CD1c-positive myeloid dendritic cell (primary cell): ENCODE measurements at regions not wholly inside any gene's neighbourhood (a gene's known extent, or its start where the extent isn't known, plus 50 kb on each side); places are given as distances from the start of the nearest gene placed in this dataset.
"Not testable (repeated sequence)": the region's sequence is repeated elsewhere in the genome, so short reads cannot be mapped to it uniquely, and the experiment has no call there.

Experiments used
- DNase-seq: peaks from one replicate; pipeline ENCODE4 v3.0.0-alpha.2; 2016; ENCODE audit errors: extremely low spot score

- no peak for DNase-seq
Observed at GRCh38 chr2:185502351-185502750, 236.3 kb upstream of the FSIP2 start.

- no peak for DNase-seq
Observed at GRCh38 chr2:185507719-185508118, 230.9 kb upstream of the FSIP2 start.

GRCh38 chr2:185510060-185510459 lies 228.5 kb upstream of the FSIP2 start:
- no peak for DNase-seq

GRCh38 chr2:185511925-185512324 lies 226.7 kb upstream of the FSIP2 start:
- DNase-seq, result no peak

- DNase-seq, result no peak
Observed at GRCh38 chr2:185522472-185522871, 216.1 kb upstream of the FSIP2 start.

GRCh38 chr2:185524242-185524641 lies 214.4 kb upstream of the FSIP2 start:
- not testable (repeated sequence) for DNase-seq

- DNase-seq, result no peak
Observed at GRCh38 chr2:185526161-185526560, 212.4 kb upstream of the FSIP2 start.

- no peak for DNase-seq
Observed at GRCh38 chr2:185531721-185532120, 206.9 kb upstream of the FSIP2 start.

GRCh38 chr2:185537689-185538088 lies 200.9 kb upstream of the FSIP2 start:
- no peak for DNase-seq

- no peak for DNase-seq
Observed at GRCh38 chr2:185567196-185567595, 171.4 kb upstream of the FSIP2 start.

GRCh38 chr2:185567940-185568339 lies 170.7 kb upstream of the FSIP2 start:
- DNase-seq, result no peak

- no peak for DNase-seq
Observed at GRCh38 chr2:185578322-185578721, 160.3 kb upstream of the FSIP2 start.

- no peak for DNase-seq
Observed at GRCh38 chr2:185583058-185583816, 155.4 kb upstream of the FSIP2 start.

GRCh38 chr2:185585165-185585564 lies 153.4 kb upstream of the FSIP2 start:
- not testable (repeated sequence) for DNase-seq

- not testable (repeated sequence) for DNase-seq
Observed at GRCh38 chr2:185591276-185591675, 147.3 kb upstream of the FSIP2 start.

GRCh38 chr2:185607945-185608344 lies 130.7 kb upstream of the FSIP2 start:
- DNase-seq, result no peak

- DNase-seq, result no peak
Observed at GRCh38 chr2:185608799-185609198, 129.8 kb upstream of the FSIP2 start.

- DNase-seq, result no peak
Observed at GRCh38 chr2:185610301-185610700, 128.3 kb upstream of the FSIP2 start.

- DNase-seq, result no peak
Observed at GRCh38 chr2:185618625-185619024, 120.0 kb upstream of the FSIP2 start.

- no peak for DNase-seq
Observed at GRCh38 chr2:185625604-185626003, 113.0 kb upstream of the FSIP2 start.

- no peak for DNase-seq
Observed at GRCh38 chr2:185628985-185629384, 109.6 kb upstream of the FSIP2 start.

- DNase-seq, result no peak
Observed at GRCh38 chr2:185633621-185634020, 105.0 kb upstream of the FSIP2 start.

- DNase-seq, result no peak
Observed at GRCh38 chr2:185638771-185639170, 99.8 kb upstream of the FSIP2 start.

- DNase-seq, result no peak
Observed at GRCh38 chr2:185640588-185640987, 98.0 kb upstream of the FSIP2 start.
